HepG2 (cell line): ENCODE measurements at regions not wholly inside any gene's neighbourhood (a gene's known extent, or its start where the extent isn't known, plus 50 kb on each side); places are given as distances from the start of the nearest gene placed in this dataset.

ENCODE experiments used
- ATAC-seq: fragments of 200-7000 bp; cut with Tn5 transposase; 3 replicates; pipeline ENCODE4 v1.9.1; 2020; ENCODE audit warnings: mild to moderate bottlenecking, moderate library complexity
- BruUV-seq: library from RNA; stranded (reverse); fragments of 400-500 nt; replicated peaks from 2 replicates; lab custom pipeline; 2021; lab: Mats Ljungman, UMichigan
- CTCF ChIA-PET: fragments of 300-600 bp; formaldehyde crosslinking; extraction: SDS; loops from one replicate; lab custom pipeline; 2021; ENCODE audit warnings: low total read pairs, inconsistent platforms, low intra/inter-chr PET ratio; lab: Yijun Ruan, JAX
- POLR2A ChIA-PET: fragments of 350-600 bp; sonication (Branson Sonifier 250); formaldehyde crosslinking; loops from one replicate; lab custom pipeline; 2020; ENCODE audit warnings: antibody characterized with exemption, inconsistent platforms; lab: Yijun Ruan, JAX
- DNase-seq: peaks from one replicate; pipeline ENCODE4 v3.0.0-alpha.2; 2015; ENCODE audit warnings: low spot score
- FAIRE-seq: peaks from 3 replicates; lab custom pipeline; 2011; peaks lifted over from hg19 to GRCh38; lab: Jason Lieb, UNC
- H2AFZ ChIP-seq: one replicate; pipeline ENCODE4 v1.6.1; 2011; ENCODE audit warnings: low read length, inconsistent platforms
- H3K27ac ChIP-seq: fragments of 300-600 bp; 3 replicates; pipeline ENCODE4 v1.8.0; 2011; ENCODE audit warnings: mixed run types, mild to moderate bottlenecking, mixed read lengths, low read length, inconsistent platforms; ENCODE audit not compliant: insufficient read depth; ENCODE audit errors: extremely low read length
- H3K27me3 ChIP-seq, 2 experiments: fragments of 200-600 bp in 1 of 2; 2 replicates in 1 of 2; 3 replicates in 1 of 2; pipeline versions ENCODE4 v1.6.0 to v1.8.0; 2011; ENCODE audit warnings: low read length in 2 of 2, mild to moderate bottlenecking in 2 of 2, moderate library complexity in 2 of 2, inconsistent platforms in 1 of 2; ENCODE audit not compliant: insufficient read depth in 2 of 2, control insufficient read depth in 1 of 2
- H3K36me3 ChIP-seq, 2 experiments: fragments of 200-600 bp in 1 of 2; replicated peaks in 1 of 2; 2 replicates in 1 of 2; 3 replicates in 1 of 2; pipeline versions ENCODE4 v1.5.1 to v1.8.0; 2011; ENCODE audit warnings: low read length in 2 of 2, inconsistent platforms in 1 of 2; ENCODE audit not compliant: insufficient read depth in 2 of 2, control insufficient read depth in 1 of 2
- H3K4me1 ChIP-seq: 2 replicates; pipeline ENCODE4 v1.5.1; 2012; ENCODE audit warnings: low read length, inconsistent platforms; ENCODE audit not compliant: insufficient read depth
- H3K4me2 ChIP-seq: 2 replicates; pipeline ENCODE4 v1.6.0; 2011; ENCODE audit warnings: low read depth, low read length, inconsistent platforms
- H3K4me3 ChIP-seq, 3 experiments: fragments of 200-600 bp in 1 of 3; sonication (generic), shearing (Covaris generic) in 1 of 3; replicated peaks in 1 of 3; 2 replicates each; pipeline ENCODE4 v1.5.1; 2011 to 2016; ENCODE audit warnings: low read length in 3 of 3, inconsistent platforms in 2 of 3, low read depth in 2 of 3, mild to moderate bottlenecking in 2 of 3, control low read depth in 1 of 3, mixed read lengths in 1 of 3; ENCODE audit not compliant: insufficient read depth in 1 of 3
- H3K79me2 ChIP-seq: one replicate; pipeline ENCODE4 v1.6.1; 2011; ENCODE audit warnings: low read length, inconsistent platforms; ENCODE audit not compliant: insufficient read depth
- H3K9ac ChIP-seq: 2 replicates; pipeline ENCODE4 v1.6.0; 2011; ENCODE audit warnings: mild to moderate bottlenecking, low read depth, low read length, inconsistent platforms; ENCODE audit not compliant: insufficient read depth
- H3K9me3 ChIP-seq: 2 replicates; pipeline ENCODE4 v1.5.1; 2012; ENCODE audit warnings: mild to moderate bottlenecking, low read length
- H4K20me1 ChIP-seq: 2 replicates; pipeline ENCODE4 v1.6.0; 2011; ENCODE audit warnings: inconsistent platforms, mild to moderate bottlenecking, low read length, moderate library complexity; ENCODE audit not compliant: insufficient read depth
- ELK4 ChIP-seq: sonication (generic); formaldehyde crosslinking; IDR thresholded peaks from 2 replicates; pipeline ENCODE4 v1.9.0; 2021; ENCODE audit warnings: missing genetic modification reagents, borderline replicate concordance
- EP300 ChIP-seq, 3 experiments: sonication (generic) in 1 of 3; formaldehyde crosslinking in 1 of 3; IDR thresholded peaks; 2 replicates each; pipeline versions ENCODE4 v1.5.1 to v1.6.1; 2011 to 2020; ENCODE audit warnings: low read depth in 2 of 3, low read length in 2 of 3, borderline replicate concordance in 1 of 3, improper control_type of control experiment in 1 of 3, mild to moderate bottlenecking in 1 of 3, missing genetic modification reagents in 1 of 3, moderate library complexity in 1 of 3
- GLI4 ChIP-seq: sonication (generic); formaldehyde crosslinking; IDR thresholded peaks from 2 replicates; pipeline ENCODE4 v1.5.1; 2020; ENCODE audit warnings: missing genetic modification reagents, mild to moderate bottlenecking, moderate library complexity, borderline replicate concordance
- KDM1A ChIP-seq: IDR thresholded peaks from 2 replicates; pipeline ENCODE4 v1.6.1; 2016; ENCODE audit warnings: missing compliant biosample characterization
- KLF13 ChIP-seq: sonication (generic); formaldehyde crosslinking; IDR thresholded peaks from 2 replicates; pipeline ENCODE4 v1.4.0; 2020; ENCODE audit warnings: mild to moderate bottlenecking, missing genetic modification reagents
- ZNF30 ChIP-seq: sonication (generic); formaldehyde crosslinking; IDR thresholded peaks from 2 replicates; pipeline ENCODE4 v1.5.0; 2020; ENCODE audit warnings: mild to moderate bottlenecking, missing genetic modification reagents
- ZNF354B ChIP-seq: sonication (generic); formaldehyde crosslinking; IDR thresholded peaks from 2 replicates; pipeline ENCODE4 v1.8.0; 2022; ENCODE audit warnings: mild to moderate bottlenecking, missing genetic modification reagents
- WGBS: methylation state at CpG from one replicate; pipeline ENCODE4 v1.1.6; 2017; ENCODE audit warnings: low lambda C conversion rate; 5-methylcytosine and 5-hydroxymethylcytosine counted together
- in situ Hi-C: cut with HindIII; loops from 2 replicates; pipeline ENCODE4 v1.10.0; 2017; ENCODE audit warnings: low pct_unique_long_range_greater_than_20kb; ENCODE audit not compliant: extremely low pct_ligation_motif_present
- intact Hi-C: fragments of 100-400 bp; cut with micrococcal nuclease; formaldehyde crosslinking; loops from one replicate; pipeline ENCODE4 v1.10.0; 2022; ENCODE audit not compliant: unreplicated experiment
- TF ChIP-seq, protein P1 (sequence below): sonication (generic); formaldehyde crosslinking; IDR thresholded peaks from 2 replicates; pipeline ENCODE4 v1.5.0; 2020; ENCODE audit warnings: missing genetic modification reagents

- H3K4me3 ChIP-seq, result no peak overlapping the region
- POLR2A ChIA-PET, result no interaction called here
Observed at GRCh38 chr3:15983232-15983631, 185.5 kb upstream of the ANKRD28 start.

GRCh38 chr3:15983693-15984092 is 185.9 kb upstream of the ANKRD28 start:
- 5% methylated on average over 1 of the region's 1 CpG for WGBS
- DNase-seq, result no peak
- intact Hi-C loops, result no loop called here
- POLR2A ChIA-PET, result no interaction called here
- in situ Hi-C loops, result no loop called here
- TF ChIP-seq ELK4 (CRISPR knock-in tag) (no peak), ZNF30 (CRISPR knock-in tag) (no peak), EP300 (IDR thresholded peaks at IDR 0.05; ENCODE audit: low read depth in 2 of 2, low read length in 2 of 2) (no peak), EP300 (CRISPR knock-in tag; IDR thresholded peaks at IDR 0.05; ENCODE audit: borderline replicate concordance) (no peak), KLF13 (CRISPR knock-in tag) (no peak), GLI4 (CRISPR knock-in tag) (no peak), KDM1A (CRISPR knock-in tag) (no peak)
- TF ChIP-seq, protein P1, sequence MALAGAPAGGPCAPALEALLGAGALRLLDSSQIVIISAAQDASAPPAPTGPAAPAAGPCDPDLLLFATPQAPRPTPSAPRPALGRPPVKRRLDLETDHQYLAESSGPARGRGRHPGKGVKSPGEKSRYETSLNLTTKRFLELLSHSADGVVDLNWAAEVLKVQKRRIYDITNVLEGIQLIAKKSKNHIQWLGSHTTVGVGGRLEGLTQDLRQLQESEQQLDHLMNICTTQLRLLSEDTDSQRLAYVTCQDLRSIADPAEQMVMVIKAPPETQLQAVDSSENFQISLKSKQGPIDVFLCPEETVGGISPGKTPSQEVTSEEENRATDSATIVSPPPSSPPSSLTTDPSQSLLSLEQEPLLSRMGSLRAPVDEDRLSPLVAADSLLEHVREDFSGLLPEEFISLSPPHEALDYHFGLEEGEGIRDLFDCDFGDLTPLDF (CRISPR knock-in tag), result no peak
- TF ChIP-seq, all 625 proteins: peak for 0
- no TSS peak for BruUV-seq
- no peak overlapping the region for H3K9ac ChIP-seq
- H3K9me3 ChIP-seq, result no peaks in the 10 kb centered on the region
- H2AFZ ChIP-seq, result no peak overlapping the region
- CTCF ChIA-PET, result no interaction called here
- no peaks in the 10 kb centered on the region for H3K36me3 ChIP-seq
- H3K4me1 ChIP-seq, result no peaks in the 10 kb centered on the region
- H3K27me3 ChIP-seq, result no peaks in the 10 kb centered on the region
- no peak overlapping the region for H3K4me3 ChIP-seq
- no peak overlapping the region for H3K4me2 ChIP-seq
- FAIRE-seq (no peak), ATAC-seq (no peak)
- H3K27ac ChIP-seq, result no peak overlapping the region
- no peaks in the 10 kb centered on the region for H4K20me1 ChIP-seq
- H3K79me2 ChIP-seq, result no peaks in the 10 kb centered on the region

More at GRCh38 chr3:15983232-15983631, 185.5 kb upstream of the ANKRD28 start:
- ATAC-seq (no peak), FAIRE-seq (no peak), DNase-seq (no peak)
- Histone ChIP-seq H3K4me2 (no peak overlapping the region), H3K27ac (no peak overlapping the region), H3K4me1 (no peaks in the 10 kb centered on the region), H3K27me3 (no peaks in the 10 kb centered on the region), H4K20me1 (no peaks in the 10 kb centered on the region), H3K9ac (no peak overlapping the region), H3K36me3 (no peaks in the 10 kb centered on the region), H3K79me2 (no peaks in the 10 kb centered on the region), H3K9me3 (no peaks in the 10 kb centered on the region), H2AFZ (no peak overlapping the region)
- CTCF ChIA-PET, result no interaction called here
- intact Hi-C loops (no loop called here), in situ Hi-C loops (no loop called here)
- 35% methylated on average over 2 of the region's 2 CpGs for WGBS
- no TSS peak for BruUV-seq
- no peak for TF ChIP-seq ZNF354B (CRISPR knock-in tag)
